HG03103 (cell line): ENCODE measurements at regions not wholly inside any gene's neighbourhood (a gene's known extent, or its start where the extent isn't known, plus 50 kb on each side); places are given as distances from the start of the nearest gene placed in this dataset.

Experiments used
- ATAC-seq: cut with Tn5 transposase; IDR thresholded peaks from one replicate; pipeline ENCODE4 v1.9.1; 2021; ENCODE audit warnings: low read depth; ENCODE audit not compliant: unreplicated experiment

DNA sequence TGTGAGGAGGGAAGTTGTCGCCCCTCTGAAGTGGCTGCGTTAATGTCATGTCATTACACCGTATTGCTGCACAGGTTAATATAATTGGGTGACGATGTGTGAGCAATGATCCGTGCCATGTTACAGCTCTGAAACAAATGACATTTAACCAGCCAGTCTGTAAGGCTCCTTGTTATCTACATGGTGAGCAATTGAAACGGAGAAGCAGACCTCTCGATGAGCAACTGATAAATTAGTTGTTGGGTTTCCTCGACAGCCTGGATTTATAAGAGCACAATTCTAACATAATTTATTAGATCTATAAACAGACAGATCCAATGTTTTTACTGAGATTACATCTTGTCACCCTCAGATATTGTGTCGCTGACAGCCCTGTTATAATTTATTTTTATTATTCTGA lies 49.9 kb upstream of the MAFB start:
- ATAC-seq, result no peak

DNA sequence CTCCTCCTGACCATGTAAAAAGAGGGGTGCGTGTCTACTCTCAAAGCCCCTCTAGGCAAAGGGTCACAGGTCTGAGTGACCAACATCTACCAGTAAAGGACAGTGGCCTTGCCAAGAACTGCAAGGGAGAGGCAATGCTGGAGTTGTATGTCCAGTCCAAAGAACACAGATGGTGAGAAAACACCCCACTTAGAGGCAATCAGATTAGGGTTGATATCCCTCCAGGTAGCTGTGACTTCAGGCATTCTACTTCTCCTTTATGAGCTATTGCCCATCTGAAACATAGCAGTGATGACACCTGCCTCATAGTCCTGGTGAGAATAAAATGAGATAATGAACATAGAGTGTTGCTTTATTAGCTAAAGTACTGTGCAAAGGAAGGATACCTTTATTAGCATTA lies 50.8 kb upstream of the MAFB start:
- no peak for ATAC-seq

DNA sequence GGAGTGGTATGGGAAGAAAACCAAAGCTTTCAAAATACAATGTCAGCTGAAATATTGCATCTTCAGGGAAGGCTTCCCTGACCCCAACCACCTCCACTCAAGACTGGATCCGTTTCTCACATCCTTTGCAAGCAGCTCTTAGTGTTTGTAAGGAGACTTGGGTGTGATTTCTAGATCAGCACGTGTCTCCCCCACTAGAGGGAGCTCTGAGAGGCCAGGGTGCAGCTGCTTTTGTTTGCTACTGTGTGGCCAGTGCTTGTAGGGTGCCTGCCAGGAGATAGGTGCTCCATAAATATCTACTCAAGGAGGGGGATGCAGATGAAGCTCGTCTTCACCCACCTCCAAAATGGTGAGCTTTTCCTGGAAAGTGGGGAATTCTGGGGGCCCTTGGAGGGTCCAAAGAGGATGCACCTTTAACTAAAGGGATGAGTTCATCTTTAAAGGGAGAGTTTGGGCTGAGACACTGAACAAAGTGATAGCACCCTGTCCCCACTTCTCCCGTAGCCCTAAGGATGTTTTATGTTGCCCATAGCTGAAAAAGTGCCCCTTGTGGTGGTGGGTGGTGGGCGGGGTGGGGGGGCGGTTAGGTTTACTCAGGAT lies 52.6 kb upstream of the MAFB start:
- ATAC-seq, result no peak

DNA sequence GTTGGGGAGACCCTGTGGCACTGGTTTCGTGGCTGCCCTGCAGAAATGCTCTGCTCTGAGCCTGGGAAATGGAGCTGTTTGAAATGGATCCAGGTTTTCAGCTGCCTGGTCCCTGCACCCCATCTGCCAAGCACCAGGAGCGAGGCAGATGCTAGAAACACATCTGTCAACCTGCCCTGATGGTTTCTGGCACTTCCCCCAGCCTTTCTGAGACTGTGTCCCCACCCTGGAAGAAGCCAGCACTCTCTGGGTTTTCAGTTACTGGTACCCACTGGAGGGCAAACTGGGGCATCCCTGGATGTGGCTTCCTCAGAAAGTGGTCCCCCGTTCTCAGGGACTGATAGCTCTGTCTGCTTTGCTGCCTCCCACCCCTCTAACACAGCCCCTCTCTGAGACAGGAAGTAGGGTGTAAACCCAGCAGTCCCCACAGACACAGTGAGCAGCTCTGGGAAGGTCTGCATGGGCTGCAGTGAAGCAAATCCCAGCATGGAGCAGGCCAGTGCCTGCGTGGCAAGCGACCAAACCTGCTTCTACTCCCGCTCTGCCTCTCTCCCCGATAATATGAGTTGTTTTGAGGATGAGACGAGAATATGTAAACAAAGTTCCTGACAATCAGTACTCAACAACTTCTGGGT lies 54.2 kb upstream of the MAFB start:
- ATAC-seq, result no peak

DNA sequence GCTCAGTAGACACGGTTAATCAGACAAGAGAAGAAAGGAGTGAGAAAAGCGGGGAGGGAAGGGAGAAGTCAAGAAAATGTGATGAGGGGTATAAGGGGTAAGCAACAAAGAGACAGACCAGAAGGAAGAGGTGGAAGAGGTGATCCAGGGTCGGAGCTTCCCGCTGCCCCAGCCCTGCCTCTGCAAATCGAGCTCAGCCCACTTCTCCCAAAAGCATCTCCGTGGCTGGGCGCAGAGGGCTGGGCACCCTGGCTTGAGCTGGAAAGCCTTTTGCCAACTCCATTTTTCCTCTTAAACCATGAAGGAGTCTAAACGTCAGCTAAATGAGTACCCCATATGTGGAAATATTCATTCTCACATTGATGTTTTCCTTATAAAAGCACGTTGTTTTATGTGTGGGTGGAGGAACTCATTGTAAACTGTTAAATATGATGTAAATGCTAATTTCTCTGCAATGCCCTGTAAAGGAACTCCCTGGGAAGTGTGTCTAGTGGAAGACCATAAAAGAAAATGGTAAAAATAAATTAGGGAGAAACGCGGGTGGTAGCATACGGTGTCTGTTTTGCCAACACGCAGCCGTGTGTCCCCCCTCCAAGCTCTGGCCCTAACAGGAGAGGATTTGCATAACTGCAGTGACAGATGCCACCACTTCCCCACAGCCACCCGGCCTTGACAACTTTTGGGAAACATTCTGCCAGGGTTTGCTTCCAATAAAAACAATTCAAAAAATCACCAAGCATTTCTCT lies 55.2 kb upstream of the MAFB start:
- no peak for ATAC-seq

DNA sequence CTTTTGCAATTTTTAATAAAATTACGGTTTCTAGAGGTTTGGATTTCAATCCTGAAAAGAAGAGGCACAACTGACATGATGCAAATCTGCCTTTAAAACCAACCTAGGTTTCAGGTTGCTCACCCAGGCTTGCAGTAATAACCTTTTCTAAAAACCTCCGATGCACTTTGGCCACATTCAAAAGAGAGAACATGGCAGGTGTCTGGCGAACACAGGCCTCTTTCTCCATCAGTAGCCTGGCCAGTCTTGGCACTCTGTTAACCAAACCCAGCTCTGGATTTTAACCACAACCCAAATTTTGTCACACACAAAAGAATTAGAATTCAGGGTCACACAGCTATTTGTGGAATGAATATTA lies 55.8 kb upstream of the MAFB start:
- ATAC-seq, result no peak

DNA sequence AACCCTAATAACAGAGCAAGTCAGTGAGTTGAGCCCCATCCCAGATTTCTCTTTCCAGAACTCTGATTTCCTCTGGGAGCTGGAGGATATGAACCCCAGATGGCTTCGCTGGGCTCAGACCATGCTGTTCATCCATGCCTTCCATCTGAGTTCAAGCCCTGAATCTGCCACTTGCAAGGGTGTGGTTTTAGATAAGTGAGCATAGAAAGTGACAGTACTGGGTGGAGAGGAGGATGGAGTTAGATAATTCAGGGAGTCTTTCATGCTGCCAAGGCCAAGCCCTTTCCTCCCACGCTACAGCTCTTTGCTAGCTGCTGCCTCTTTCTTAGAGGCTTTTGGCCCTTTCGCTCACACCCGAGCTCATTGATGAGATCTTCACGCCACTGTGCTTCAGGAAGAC lies 57.2 kb upstream of the MAFB start:
- ATAC-seq, result no peak

DNA sequence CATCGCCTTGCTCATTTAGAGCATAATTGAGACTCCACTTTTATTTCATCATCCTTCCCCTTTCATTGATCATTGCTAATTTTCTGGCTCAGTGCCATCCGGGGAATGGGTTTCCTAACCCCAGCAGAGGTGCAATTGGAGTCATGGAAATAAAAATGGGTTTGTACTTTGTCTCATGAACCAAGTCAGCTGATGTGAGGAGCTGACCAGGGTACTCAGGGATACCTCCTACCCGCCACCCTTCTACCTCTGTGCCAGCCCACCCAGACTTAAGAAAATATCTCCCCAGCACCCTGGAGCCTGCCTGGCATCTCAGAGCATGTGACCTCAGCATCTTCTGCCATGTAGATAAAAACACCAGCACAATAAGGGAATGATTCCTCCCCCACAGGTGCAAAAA lies 59.1 kb upstream of the MAFB start:
- ATAC-seq, result no peak

DNA sequence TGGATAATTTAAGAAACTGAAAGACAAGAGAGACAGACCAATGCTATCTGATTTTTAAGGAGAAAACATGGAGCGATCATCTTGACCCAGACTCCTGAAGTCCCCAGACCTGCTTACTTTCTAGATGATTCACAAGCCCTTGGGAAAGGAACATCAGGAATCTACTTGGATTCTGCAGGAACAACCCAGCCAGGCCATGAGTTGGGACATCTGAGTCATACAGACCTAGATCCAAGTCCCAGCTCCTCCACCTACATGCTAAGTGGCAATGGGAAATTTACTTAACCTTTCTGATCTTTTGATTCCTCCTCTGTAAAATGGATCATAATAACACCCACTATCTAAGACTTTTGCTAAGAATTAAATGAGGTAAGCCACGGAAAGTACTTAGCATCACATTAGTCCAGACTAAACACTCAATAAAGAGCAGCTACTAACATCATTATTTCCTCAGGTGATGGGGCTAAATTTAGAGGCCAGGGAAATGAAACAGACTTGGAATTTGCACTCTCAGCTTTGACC lies 61.0 kb upstream of the MAFB start:
- no peak for ATAC-seq

DNA sequence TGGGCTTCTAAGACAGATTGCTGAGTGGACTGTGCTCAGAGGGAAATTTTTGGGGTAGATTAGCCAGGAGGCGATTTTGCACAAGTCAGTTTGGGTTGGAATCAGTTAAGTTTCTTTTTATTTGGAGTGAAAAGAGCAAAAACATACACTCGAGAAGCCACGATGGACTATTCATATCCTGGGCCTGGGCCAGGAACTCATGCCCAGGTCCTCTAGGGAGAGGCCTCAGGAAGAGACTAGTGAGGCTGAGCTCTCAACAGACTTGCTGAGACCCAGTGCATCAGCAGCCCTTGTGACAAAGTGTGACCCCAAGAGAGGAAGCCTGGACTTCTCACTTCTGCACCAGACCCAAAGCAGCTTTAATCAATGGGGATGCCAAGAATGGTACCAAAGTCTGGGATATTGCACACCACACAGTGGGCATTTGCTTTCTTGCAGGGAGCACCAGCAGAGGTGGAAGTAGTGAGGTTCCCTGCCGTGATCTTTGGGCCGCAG lies 61.6 kb upstream of the MAFB start:
- ATAC-seq, result no peak

DNA sequence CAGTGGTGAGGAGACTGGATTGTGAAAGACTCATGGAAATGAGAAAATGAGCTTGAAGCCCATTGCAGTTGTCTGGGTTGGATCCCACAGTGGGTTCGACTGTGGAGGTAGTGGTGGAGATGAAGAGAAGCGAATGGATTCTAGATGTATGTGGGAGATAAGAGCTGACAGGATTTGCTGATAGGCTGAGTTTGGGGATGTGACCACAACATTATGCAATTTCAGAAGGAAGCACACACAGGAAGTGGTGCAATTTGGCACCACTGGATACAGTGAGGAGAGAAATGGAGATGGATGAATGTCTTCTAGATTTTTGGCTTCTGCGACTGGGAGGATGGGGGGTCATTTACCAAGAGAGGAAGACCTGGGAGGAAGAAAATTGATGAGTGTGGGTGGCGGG lies 64.4 kb upstream of the MAFB start:
- ATAC-seq, result no peak

DNA sequence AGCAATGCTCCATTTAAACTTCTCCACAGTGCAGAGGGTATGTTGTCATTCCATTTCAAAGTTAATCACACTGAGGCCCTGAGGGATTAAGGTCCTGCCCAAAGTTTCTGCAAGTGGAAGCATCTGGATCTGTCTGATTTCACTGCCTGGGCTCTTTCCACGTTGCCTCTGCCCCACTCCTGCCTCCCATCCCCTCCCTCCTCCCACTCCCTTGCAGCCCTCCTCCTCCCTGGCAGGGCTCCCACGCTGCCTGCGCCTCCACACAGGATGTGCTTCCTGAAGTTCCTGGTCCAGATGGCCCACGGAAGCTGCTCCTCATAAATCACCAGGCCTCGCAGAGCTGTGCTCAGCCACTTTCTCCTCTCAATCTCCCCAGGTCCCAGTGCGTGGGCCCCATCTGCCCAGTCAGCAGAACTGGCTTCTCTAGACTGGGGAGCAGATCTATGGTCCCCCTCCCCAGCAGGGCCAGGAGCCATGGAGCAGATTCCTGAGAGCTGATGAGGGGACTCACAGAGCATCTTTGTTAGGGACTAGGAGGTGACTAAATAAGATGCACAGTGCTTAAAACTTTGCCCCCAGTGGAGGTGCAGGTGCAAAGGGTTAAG lies 65.4 kb upstream of the MAFB start:
- no peak for ATAC-seq

DNA sequence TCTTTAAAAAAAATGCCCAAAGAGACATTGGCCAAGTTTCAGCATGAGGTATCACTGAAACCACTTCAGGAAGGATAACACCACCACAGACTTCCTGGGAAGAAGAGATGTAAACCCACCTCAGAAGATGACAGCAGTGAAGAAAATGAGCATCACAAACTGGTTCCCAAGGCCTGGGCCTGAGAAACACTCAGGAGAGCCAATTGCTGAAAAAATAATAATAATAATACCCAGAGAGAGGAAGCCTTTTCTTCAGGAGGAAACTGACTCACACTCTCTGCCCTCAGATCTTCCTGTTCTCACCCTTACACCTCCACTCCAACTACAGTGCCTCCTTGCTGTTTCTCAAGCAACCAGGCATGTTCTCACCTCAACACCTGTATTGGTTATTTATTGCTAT lies 68.1 kb upstream of the MAFB start:
- ATAC-seq, result no peak

DNA sequence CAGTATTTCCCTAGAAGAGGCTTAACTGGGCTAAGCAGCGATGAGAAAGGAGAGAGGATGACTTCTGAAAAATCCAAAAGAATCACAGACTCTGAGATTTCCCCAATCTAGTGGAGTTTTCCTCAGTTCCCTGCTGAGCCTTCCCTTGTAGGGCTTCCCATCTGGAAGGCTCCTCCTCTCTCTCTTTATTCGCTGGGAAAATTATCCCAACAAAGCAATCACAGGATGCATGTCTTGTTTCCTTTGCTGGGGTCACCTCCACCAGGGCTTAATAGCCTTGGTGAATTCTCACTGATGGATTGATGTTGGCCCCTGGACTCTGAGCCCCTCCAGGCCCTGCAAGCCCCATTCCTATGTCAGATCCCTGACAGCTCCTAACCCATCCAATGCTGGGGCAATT lies 69.8 kb upstream of the MAFB start:
- ATAC-seq, result no peak

DNA sequence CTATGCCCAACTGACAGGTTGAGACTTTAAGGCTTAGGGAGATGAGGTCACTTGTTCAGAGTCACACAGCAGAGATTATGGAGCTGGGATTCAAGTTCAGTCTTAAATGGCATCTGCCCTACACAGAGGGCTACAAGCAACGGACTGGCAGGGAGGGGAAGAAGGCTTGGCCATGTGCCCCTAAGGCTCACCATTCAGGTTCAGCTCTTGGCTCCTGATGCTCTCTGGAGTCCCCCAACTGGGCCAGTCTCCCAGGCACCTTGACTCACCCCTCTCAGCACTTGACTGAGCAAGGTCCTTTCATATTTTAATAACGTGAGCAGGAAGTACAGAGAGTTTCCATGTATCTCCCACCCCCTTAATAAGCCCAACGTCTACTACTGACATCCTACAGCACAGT lies 71.4 kb upstream of the MAFB start:
- no peak for ATAC-seq

DNA sequence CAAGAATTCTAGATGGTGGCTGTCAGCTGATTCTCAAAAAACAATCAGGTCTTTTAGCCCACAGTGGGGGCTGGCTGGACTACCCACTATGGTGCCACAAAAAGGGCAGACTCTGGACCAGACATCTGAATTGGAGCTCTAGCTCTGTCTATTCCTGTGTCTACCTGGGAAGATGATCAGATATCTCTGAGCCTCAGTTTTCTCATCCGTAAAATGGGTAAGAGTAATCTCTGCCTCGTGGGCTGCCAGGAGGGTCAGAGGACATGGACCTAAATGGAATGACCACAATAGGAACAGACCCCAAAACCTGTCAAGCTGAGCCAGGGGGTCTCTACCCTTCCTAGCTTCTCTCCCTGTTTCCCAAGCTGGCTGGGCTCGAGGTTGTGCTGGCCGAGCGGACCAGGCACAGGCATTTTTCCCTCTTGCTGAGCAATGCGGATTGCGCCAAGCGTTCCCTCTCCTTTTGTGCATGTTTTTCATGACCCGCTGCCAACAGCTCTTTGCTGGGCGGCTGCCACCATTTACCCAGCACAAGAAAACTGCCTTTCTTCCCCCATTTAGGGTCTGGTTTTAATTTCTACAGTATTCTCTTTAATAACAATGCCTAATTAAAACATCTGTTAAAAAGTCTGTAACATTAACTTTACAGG lies 74.7 kb upstream of the MAFB start:
- no peak for ATAC-seq

DNA sequence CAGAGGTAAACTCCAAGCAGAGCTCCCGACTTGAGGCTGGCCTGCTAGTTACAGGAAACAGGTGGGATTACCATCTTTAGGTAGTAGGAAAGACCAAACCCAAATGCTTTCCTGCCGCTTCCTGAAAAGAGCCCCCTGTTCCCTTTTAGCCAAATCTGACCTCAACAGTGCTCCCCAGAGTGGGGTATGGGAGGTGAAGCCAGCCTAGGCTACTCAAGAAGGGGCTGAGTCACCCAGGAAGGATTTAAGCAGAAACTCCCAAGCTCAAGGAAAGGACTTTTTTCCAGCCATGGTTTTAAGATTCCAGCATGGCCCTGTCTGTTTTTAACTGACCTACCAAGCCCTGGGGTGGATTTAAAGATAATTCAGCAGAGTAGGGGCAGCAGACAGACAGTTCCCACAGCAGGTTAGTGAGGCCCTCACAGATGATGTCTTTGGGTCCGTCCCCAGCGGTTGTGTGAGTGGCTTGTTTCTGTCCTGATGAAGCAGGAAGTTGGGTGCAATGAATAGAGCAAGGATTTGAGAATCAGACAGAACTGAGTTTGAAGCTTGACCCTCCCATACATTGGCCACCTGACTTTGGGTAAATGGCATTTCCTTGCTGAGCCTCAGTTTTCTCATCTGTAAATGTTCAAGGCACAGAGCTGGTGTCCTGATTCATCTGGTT lies 76.9 kb upstream of the MAFB start:
- ATAC-seq, result no peak

DNA sequence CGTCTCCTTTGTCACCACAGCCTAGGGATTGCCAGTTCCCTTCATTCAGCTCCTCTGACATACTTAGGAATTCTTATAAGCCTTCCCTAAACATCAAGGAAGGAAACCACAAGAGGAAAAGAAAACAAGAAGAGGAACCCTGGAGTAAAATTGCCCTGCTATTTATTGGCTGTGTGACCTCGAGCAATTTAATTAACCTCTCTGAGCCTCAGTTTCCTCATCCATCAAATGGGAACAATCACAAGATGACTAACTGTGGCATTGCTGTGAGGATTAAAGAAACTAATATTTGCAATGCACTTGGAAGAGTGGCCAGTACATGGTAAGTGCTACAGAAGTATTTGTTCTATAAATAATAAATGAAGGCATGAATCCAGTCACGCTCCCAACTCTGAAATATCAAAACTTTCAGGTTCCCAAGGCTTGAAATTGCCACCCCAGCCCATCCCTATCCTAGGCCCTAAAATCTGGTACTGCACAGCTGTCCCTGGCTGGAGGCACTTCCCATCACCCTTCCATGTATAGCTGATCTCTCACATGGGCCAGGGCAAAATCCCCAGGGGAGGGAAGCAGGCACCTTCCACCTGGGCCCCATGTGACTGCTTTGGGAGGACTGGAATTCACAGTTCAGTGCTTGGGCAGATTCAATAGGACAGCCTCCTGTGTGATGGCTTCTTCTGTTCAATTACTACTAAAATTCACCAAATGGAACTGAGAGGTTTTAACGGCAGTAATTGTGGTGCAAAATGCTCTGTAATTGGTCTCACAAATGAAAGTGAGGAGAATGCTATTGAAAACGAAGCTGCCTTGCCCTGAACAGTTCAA lies 78.0 kb upstream of the MAFB start:
- ATAC-seq, result no peak

DNA sequence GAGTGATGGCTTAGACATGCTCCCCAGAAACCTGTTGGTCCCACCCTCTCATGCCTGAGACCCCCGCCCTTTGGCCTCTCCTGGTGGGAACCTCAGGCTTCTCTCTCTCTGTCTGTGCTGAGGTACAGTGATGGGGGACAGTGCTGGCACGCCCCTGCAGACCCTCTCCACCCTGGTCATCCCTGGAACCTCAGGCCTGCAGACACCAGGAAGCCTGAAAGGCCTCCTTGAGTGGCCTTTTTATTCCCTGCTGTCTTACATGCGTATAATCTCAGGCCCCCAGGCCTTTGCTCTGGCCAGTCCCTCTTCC lies 78.5 kb upstream of the MAFB start:
- ATAC-seq, result no peak

DNA sequence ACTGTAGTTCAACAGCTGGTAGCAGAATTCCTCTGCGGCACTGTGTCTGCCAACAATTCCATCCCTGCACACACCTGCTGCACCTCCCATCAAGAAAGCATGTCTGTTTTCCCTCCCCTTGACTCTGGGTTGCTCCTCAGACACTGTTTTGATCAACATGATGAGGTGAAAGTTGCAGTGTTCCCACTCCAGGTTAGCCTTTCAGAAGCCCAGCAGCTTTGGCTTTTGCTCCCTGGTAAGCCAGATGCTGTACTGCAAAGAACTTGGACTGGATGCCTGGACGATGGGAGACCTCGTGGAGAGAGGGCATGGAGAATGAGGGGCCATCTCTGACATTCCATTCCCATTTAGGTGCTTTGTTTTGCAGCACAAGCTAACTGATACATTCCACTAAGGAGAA lies 79.1 kb upstream of the MAFB start:
- no peak for ATAC-seq
